ENCODE measurements at regions not wholly inside any gene's neighbourhood (a gene's known extent, or its start where the extent isn't known, plus 50 kb on each side); places are given as distances from the start of the nearest gene placed in this dataset.

GRCh38 chr13:80139196-80139595 lies 201.7 kb downstream of the SPRY2 start:
- TF ChIP-seq POLR2AphosphoS5 (IDR thresholded peaks at IDR 0.05) (no peak), CTCF (IDR thresholded peaks at IDR 0.05) (no peak), POLR2A (IDR thresholded peaks at IDR 0.05; ENCODE audit: low read depth) (no peak), EP300 (IDR thresholded peaks at IDR 0.05) (no peak)

Measured in esophagus muscularis mucosa (tissue), 4 donors.